Osteoblast (primary cell): ENCODE measurements at regions not wholly inside any gene's neighbourhood (a gene's known extent, or its start where the extent isn't known, plus 50 kb on each side); places are given as distances from the start of the nearest gene placed in this dataset.

Experiments used
- DNase-seq: peaks from one replicate; pipeline ENCODE4 v3.0.0; 2011; ENCODE audit warnings: low spot score, mixed read lengths; ENCODE audit not compliant: insufficient read length; ENCODE audit errors: missing footprints
- H2AFZ ChIP-seq: 2 replicates; pipeline ENCODE4 v1.6.0; 2011; ENCODE audit warnings: mild to moderate bottlenecking, low read length
- H3K27ac ChIP-seq: 2 replicates; pipeline ENCODE4 v1.5.1; 2011; ENCODE audit warnings: mild to moderate bottlenecking, low read depth, low read length, moderate library complexity
- H3K27me3 ChIP-seq: 2 replicates; pipeline ENCODE4 v1.6.0; 2012; ENCODE audit warnings: mild to moderate bottlenecking, control low read depth, inconsistent platforms, low read length, moderate library complexity; ENCODE audit not compliant: insufficient read depth
- H3K36me3 ChIP-seq: 2 replicates; pipeline ENCODE4 v1.5.1; 2011; ENCODE audit warnings: mild to moderate bottlenecking, low read length, control low read depth, moderate library complexity; ENCODE audit not compliant: insufficient read depth
- H3K4me1 ChIP-seq: 2 replicates; pipeline ENCODE4 v1.5.1; 2011; ENCODE audit warnings: mild to moderate bottlenecking, low read length, control low read depth, moderate library complexity; ENCODE audit not compliant: insufficient read depth
- H3K4me2 ChIP-seq: 2 replicates; pipeline ENCODE4 v1.6.0; 2011; ENCODE audit warnings: mild to moderate bottlenecking, low read length; ENCODE audit not compliant: insufficient read depth
- H3K4me3 ChIP-seq: fragments of 200-600 bp; sonication (generic); 3 replicates; pipeline ENCODE4 v1.5.1; 2012; ENCODE audit warnings: mild to moderate bottlenecking, low read length, inconsistent platforms; ENCODE audit not compliant: insufficient read depth
- H3K79me2 ChIP-seq: 2 replicates; pipeline ENCODE4 v1.6.0; 2012; ENCODE audit warnings: mild to moderate bottlenecking, low read length, control low read depth, inconsistent platforms; ENCODE audit not compliant: insufficient read depth
- H3K9me3 ChIP-seq: 2 replicates; pipeline ENCODE4 v1.5.1; 2011; ENCODE audit warnings: low read depth, low read length, control low read depth
- H4K20me1 ChIP-seq: 2 replicates; pipeline ENCODE4 v1.6.0; 2012; ENCODE audit warnings: mild to moderate bottlenecking, low read length, control low read depth; ENCODE audit not compliant: insufficient read depth
- TF ChIP-seq, protein P1 (sequence below): IDR thresholded peaks from 2 replicates; pipeline ENCODE4 v1.5.1; 2011; ENCODE audit warnings: mild to moderate bottlenecking, low read depth, low read length, moderate library complexity; ENCODE audit errors: extremely low read depth

GRCh38 chr3:35200056-35200455 is 439.3 kb upstream of the ARPP21 start:
- H3K9me3 ChIP-seq, result no peaks in the 10 kb centered on the region

DNA sequence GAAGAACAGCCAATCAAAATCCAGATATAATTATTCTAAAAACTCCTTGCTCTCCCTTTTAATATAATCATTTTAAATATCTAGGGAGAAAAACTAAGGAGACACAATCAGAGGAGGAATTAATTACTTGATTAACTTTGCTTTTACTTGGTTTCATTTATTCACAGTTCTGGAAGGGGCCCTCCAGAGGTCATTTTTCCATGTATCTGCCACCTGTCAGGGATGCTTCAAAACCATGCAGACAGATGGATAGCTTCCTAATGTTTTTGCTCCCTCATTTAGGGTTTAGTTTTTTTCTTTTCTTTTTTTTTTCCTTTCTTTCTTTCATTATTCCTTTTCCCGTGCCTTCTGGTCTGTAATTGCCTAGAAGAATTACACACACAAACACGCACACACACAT is 438.1 kb upstream of the ARPP21 start:
- H3K27me3 ChIP-seq, result no peaks in the 10 kb centered on the region
- no peak overlapping the region for H3K27ac ChIP-seq
- no peak overlapping the region for H3K4me2 ChIP-seq
- no peaks in the 10 kb centered on the region for H3K4me1 ChIP-seq
- no peaks in the 10 kb centered on the region for H3K79me2 ChIP-seq
- TF ChIP-seq, protein P1, sequence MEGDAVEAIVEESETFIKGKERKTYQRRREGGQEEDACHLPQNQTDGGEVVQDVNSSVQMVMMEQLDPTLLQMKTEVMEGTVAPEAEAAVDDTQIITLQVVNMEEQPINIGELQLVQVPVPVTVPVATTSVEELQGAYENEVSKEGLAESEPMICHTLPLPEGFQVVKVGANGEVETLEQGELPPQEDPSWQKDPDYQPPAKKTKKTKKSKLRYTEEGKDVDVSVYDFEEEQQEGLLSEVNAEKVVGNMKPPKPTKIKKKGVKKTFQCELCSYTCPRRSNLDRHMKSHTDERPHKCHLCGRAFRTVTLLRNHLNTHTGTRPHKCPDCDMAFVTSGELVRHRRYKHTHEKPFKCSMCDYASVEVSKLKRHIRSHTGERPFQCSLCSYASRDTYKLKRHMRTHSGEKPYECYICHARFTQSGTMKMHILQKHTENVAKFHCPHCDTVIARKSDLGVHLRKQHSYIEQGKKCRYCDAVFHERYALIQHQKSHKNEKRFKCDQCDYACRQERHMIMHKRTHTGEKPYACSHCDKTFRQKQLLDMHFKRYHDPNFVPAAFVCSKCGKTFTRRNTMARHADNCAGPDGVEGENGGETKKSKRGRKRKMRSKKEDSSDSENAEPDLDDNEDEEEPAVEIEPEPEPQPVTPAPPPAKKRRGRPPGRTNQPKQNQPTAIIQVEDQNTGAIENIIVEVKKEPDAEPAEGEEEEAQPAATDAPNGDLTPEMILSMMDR, result no peak
- no peaks in the 10 kb centered on the region for H3K36me3 ChIP-seq
- H2AFZ ChIP-seq, result no peak overlapping the region
- H3K4me3 ChIP-seq, result no peak overlapping the region
- no peaks in the 10 kb centered on the region for H4K20me1 ChIP-seq
- H3K9me3 ChIP-seq, result no peaks in the 10 kb centered on the region
- no peak for DNase-seq

More at GRCh38 chr3:35200056-35200455, 439.3 kb upstream of the ARPP21 start:
- Histone ChIP-seq H3K27ac (no peak overlapping the region), H3K4me2 (no peak overlapping the region), H3K4me1 (no peaks in the 10 kb centered on the region), H4K20me1 (no peaks in the 10 kb centered on the region), H3K4me3 (no peak overlapping the region), H3K79me2 (no peaks in the 10 kb centered on the region), H3K36me3 (no peaks in the 10 kb centered on the region), H3K27me3 (no peaks in the 10 kb centered on the region), H2AFZ (no peak overlapping the region)
- no peak for DNase-seq
- TF ChIP-seq, protein P1, result no peak

DNA sequence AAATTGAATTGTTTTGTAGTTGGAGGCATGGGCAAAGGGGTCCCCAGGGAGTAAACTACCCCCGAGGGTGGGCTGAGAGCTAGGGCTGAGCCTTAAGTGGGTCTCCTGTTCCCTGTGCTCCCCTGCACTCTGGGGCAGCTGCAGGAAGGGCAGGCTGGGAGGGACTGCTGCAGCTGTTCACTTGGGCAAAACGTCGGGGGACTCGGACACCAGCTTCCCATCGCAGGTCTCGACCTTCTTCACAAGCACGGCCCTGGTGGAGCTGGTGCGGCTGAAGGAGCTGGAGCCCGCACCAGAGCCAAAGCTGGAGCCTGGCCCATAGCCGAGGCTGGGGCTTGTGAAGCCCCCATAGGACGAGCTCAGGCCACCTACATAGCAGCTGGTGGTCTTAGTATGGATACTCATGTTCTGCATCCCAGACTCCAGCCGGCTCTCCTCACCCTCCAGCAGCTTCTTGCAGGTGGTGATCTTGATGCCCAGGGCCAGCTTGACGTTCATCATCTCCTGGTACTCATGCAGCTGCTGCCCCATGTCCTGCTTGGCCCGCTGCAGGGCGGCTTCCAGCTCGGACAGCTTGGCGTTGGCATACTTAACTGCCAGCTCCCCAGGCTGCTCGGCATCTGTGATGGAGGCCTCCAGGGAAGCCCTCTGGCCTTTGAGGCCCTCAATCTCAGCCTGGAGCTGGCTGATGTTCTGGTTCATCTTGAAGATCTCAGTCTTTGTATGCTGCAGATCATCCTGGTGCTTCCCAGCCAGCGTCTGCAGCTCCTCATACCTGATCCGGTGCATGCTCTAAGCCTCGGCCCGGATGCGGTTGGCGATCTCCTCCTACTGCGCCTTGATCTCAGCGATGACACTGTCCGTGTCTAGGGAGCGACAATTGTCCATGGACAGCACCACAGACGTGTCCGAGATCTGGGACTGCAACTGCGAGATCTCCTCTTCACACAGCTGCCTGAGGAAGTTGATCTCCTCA is 423.5 kb upstream of the ARPP21 start:
- TF ChIP-seq, protein P1, result no peak
- Histone ChIP-seq H3K9me3 (no peaks in the 10 kb centered on the region), H2AFZ (no peak overlapping the region), H3K27ac (no peak overlapping the region), H3K79me2 (no peaks in the 10 kb centered on the region), H3K4me1 (no peaks in the 10 kb centered on the region), H3K4me3 (no peak overlapping the region), H3K4me2 (no peak overlapping the region), H3K27me3 (no peaks in the 10 kb centered on the region), H4K20me1 (no peaks in the 10 kb centered on the region), H3K36me3 (no peaks in the 10 kb centered on the region)
- no peak for DNase-seq

DNA sequence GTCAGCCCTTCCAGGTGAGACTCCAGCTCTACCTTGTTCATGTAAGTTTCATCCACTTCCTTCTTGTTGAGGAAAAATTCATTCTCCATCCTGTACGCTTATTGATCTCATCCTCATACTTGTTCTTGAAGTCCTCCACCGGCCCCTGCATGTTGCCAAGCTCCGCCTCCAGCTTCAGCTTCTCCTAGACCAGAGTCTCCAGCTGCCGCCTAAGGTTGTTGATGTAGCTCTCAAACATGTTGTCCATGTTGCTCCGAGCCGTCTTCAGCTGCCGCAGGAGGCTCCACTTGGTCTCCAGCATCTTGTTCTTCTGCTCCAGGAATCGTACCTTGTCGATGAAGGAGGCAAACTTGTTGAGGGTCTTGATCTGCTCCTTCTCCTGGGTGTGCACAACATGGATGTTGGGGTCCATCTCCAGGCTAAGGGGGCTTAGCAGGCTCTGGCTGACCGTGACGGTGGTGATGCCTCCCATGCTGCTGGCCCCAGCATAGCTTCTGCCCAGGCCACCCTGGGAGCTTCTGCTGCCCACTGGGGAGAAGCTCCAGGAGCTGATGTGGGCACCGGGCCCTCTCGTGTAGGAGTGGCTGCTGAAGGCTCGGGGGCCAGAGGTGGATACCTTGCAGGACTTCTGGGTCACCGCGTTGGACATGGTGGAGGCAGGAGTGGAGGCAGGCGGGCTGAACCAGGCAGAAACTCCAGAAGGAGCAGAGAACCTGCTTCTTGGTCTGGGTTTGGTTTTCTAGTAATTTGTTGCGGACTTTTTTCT is 422.6 kb upstream of the ARPP21 start:
- no peaks in the 10 kb centered on the region for H3K36me3 ChIP-seq
- H3K79me2 ChIP-seq, result no peaks in the 10 kb centered on the region
- no peaks in the 10 kb centered on the region for H3K4me1 ChIP-seq
- H4K20me1 ChIP-seq, result no peaks in the 10 kb centered on the region
- H3K9me3 ChIP-seq, result no peaks in the 10 kb centered on the region
- H3K27ac ChIP-seq, result no peak overlapping the region
- H3K27me3 ChIP-seq, result no peaks in the 10 kb centered on the region
- no peak overlapping the region for H3K4me3 ChIP-seq
- no peak for DNase-seq
- H2AFZ ChIP-seq, result no peak overlapping the region
- no peak overlapping the region for H3K4me2 ChIP-seq
- TF ChIP-seq, protein P1, result no peak
